ENCODE measurements at regions not wholly inside any gene's neighbourhood (a gene's known extent, or its start where the extent isn't known, plus 50 kb on each side); places are given as distances from the start of the nearest gene placed in this dataset.

DNA sequence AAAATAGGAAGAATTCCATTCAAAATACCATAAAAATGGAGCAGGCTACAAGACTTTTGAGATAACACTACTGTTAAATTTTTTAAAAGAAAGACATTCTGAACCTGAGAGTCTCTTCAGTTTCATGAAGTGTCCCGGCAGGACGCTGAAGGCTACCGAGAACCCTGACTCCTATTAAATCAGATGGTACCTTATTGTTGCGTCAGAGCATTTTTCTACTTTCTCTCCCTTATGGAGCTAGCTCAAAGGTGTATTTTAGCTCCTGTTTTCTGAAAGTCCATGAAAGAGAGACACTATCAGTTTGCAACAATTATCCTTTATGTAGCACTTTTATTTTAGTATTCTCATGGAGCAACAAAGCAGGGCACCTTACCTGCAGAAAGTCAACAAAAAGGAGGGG is 626.7 kb downstream of the IRS1 start:
- TF ChIP-seq, protein P1, sequence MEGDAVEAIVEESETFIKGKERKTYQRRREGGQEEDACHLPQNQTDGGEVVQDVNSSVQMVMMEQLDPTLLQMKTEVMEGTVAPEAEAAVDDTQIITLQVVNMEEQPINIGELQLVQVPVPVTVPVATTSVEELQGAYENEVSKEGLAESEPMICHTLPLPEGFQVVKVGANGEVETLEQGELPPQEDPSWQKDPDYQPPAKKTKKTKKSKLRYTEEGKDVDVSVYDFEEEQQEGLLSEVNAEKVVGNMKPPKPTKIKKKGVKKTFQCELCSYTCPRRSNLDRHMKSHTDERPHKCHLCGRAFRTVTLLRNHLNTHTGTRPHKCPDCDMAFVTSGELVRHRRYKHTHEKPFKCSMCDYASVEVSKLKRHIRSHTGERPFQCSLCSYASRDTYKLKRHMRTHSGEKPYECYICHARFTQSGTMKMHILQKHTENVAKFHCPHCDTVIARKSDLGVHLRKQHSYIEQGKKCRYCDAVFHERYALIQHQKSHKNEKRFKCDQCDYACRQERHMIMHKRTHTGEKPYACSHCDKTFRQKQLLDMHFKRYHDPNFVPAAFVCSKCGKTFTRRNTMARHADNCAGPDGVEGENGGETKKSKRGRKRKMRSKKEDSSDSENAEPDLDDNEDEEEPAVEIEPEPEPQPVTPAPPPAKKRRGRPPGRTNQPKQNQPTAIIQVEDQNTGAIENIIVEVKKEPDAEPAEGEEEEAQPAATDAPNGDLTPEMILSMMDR (IDR thresholded peaks at IDR 0.05) = no peak
- TF ChIP-seq POLR2A (IDR thresholded peaks at IDR 0.05) = no peak
